Activated T-helper 1 cell treated with anti-CD3 and anti-CD28 coated beads, Interleukin-12 subunit alpha, Interleukin-12 subunit beta, Interleukin-2, Interleukin-4 antibody, amounts not matched to agents 30 ng/mL and 10 ng/mL and 1 ng/mL, durations not matched to agents 14 hours and 24 hours and 36 hours (primary cell): ENCODE measurements at regions not wholly inside any gene's neighbourhood (a gene's known extent, or its start where the extent isn't known, plus 50 kb on each side); places are given as distances from the start of the nearest gene placed in this dataset.

Experiments
- DNase-seq: peaks from one replicate; pipeline ENCODE4 v3.0.0; 2021; ENCODE audit warnings: low spot score
- H3K27ac Mint-ChIP-seq: one replicate; pipeline ENCODE4 v1.8.0; 2021; ENCODE audit warnings: mild to moderate bottlenecking, mixed read lengths
- H3K27me3 Mint-ChIP-seq: one replicate; pipeline ENCODE4 v1.8.0; 2022; ENCODE audit warnings: mild to moderate bottlenecking, moderate library complexity, mixed read lengths; ENCODE audit not compliant: insufficient read depth
- H3K36me3 Mint-ChIP-seq: one replicate; pipeline ENCODE4 v1.8.0; 2021; ENCODE audit warnings: low read depth, mixed read lengths
- H3K4me1 Mint-ChIP-seq: one replicate; pipeline ENCODE4 v1.8.0; 2021; ENCODE audit warnings: low read depth, mixed read lengths
- H3K4me3 Mint-ChIP-seq: one replicate; pipeline ENCODE4 v1.8.0; 2021; ENCODE audit warnings: mild to moderate bottlenecking, moderate library complexity, mixed read lengths
- H3K9me3 Mint-ChIP-seq: one replicate; pipeline ENCODE4 v1.8.0; 2021; ENCODE audit warnings: mixed read lengths
- intact Hi-C: fragments of 100-400 bp; cut with micrococcal nuclease; formaldehyde crosslinking; loops from one replicate; pipeline ENCODE4 v1.15.1; 2024

- intact Hi-C loops, result no loop called here
- Mint-ChIP-seq H3K36me3 (no peaks in the 10 kb centered on the region), H3K27me3 (no peaks in the 10 kb centered on the region), H3K9me3 (no peaks in the 10 kb centered on the region), H3K4me3 (no peak overlapping the region), H3K27ac (no peak overlapping the region), H3K4me1 (no peaks in the 10 kb centered on the region)
- no peak for DNase-seq
Observed at GRCh38 chr18:73896685-73897084, 250.9 kb downstream of the FBXO15 start.

GRCh38 chr18:73895701-73896100, 251.9 kb downstream of the FBXO15 start:
- Mint-ChIP-seq H3K36me3 (no peaks in the 10 kb centered on the region), H3K27ac (no peak overlapping the region), H3K4me3 (no peak overlapping the region), H3K27me3 (no peaks in the 10 kb centered on the region), H3K4me1 (no peaks in the 10 kb centered on the region), H3K9me3 (no peaks in the 10 kb centered on the region)
- intact Hi-C loops, result no loop called here
- DNase-seq, result no peak

GRCh38 chr18:73893880-73894279, 253.8 kb downstream of the FBXO15 start:
- Mint-ChIP-seq H3K4me1 (no peaks in the 10 kb centered on the region), H3K9me3 (no peaks in the 10 kb centered on the region), H3K27ac (no peak overlapping the region), H3K27me3 (no peaks in the 10 kb centered on the region), H3K4me3 (no peak overlapping the region), H3K36me3 (no peaks in the 10 kb centered on the region)
- DNase-seq, result no peak
- intact Hi-C loops, result no loop called here

GRCh38 chr18:73891572-73892421, 255.8 kb downstream of the FBXO15 start:
- DNase-seq, result no peak
- Mint-ChIP-seq H3K36me3 (no peaks in the 10 kb centered on the region), H3K4me1 (no peaks in the 10 kb centered on the region), H3K9me3 (no peaks in the 10 kb centered on the region), H3K27ac (no peak overlapping the region), H3K4me3 (no peak overlapping the region), H3K27me3 (no peaks in the 10 kb centered on the region)
- intact Hi-C loops, result no loop called here

GRCh38 chr18:73888565-73888964, 259.1 kb downstream of the FBXO15 start:
- Mint-ChIP-seq H3K36me3 (peaks cover 2% of the 10 kb centered on the region), H3K4me1 (no peaks in the 10 kb centered on the region), H3K9me3 (no peaks in the 10 kb centered on the region), H3K27me3 (no peaks in the 10 kb centered on the region), H3K4me3 (no peak overlapping the region), H3K27ac (no peak overlapping the region)
- intact Hi-C loops, result no loop called here
- DNase-seq, result no peak

- Mint-ChIP-seq H3K27me3 (no peaks in the 10 kb centered on the region), H3K4me3 (no peak overlapping the region), H3K9me3 (no peaks in the 10 kb centered on the region), H3K36me3 (peaks cover 2% of the 10 kb centered on the region), H3K4me1 (no peaks in the 10 kb centered on the region), H3K27ac (no peak overlapping the region)
- intact Hi-C loops, result no loop called here
- DNase-seq, result no peak
Observed at GRCh38 chr18:73887801-73888200, 259.8 kb downstream of the FBXO15 start.

- peaks cover 7% of the 10 kb centered on the region for H3K4me1 Mint-ChIP-seq
- no peaks in the 10 kb centered on the region for H3K27me3 Mint-ChIP-seq
- H3K36me3 Mint-ChIP-seq, result peaks cover 2% of the 10 kb centered on the region
- intact Hi-C loops, result no loop called here
- no peak overlapping the region for H3K27ac Mint-ChIP-seq
- H3K9me3 Mint-ChIP-seq, result no peaks in the 10 kb centered on the region
- H3K4me3 Mint-ChIP-seq, result no peak overlapping the region
- DNase-seq, result no peak
Observed at GRCh38 chr18:73884868-73885267, 262.8 kb downstream of the FBXO15 start.

- no peaks in the 10 kb centered on the region for H3K27me3 Mint-ChIP-seq
- peaks cover 7% of the 10 kb centered on the region for H3K4me1 Mint-ChIP-seq
- no peak overlapping the region for H3K4me3 Mint-ChIP-seq
- peaks cover 2% of the 10 kb centered on the region for H3K36me3 Mint-ChIP-seq
- DNase-seq, result no peak
- no peaks in the 10 kb centered on the region for H3K9me3 Mint-ChIP-seq
- intact Hi-C loops, result no loop called here
- H3K27ac Mint-ChIP-seq, result no peak overlapping the region
Observed at GRCh38 chr18:73881396-73881917, 266.2 kb downstream of the FBXO15 start.

- DNase-seq, result no peak
- H3K4me1 Mint-ChIP-seq, result peaks cover 7% of the 10 kb centered on the region
- H3K27me3 Mint-ChIP-seq, result no peaks in the 10 kb centered on the region
- peaks cover 2% of the 10 kb centered on the region for H3K36me3 Mint-ChIP-seq
- intact Hi-C loops, result no loop called here
- H3K4me3 Mint-ChIP-seq, result no peak overlapping the region
- peak overlapping the region; percentile 18 for H3K27ac Mint-ChIP-seq
- H3K9me3 Mint-ChIP-seq, result no peaks in the 10 kb centered on the region
Observed at GRCh38 chr18:73880387-73880786, 267.2 kb downstream of the FBXO15 start.

- Mint-ChIP-seq H3K9me3 (no peaks in the 10 kb centered on the region), H3K27ac (no peak overlapping the region), H3K36me3 (peaks cover 2% of the 10 kb centered on the region), H3K4me1 (peaks cover 7% of the 10 kb centered on the region), H3K4me3 (no peak overlapping the region), H3K27me3 (no peaks in the 10 kb centered on the region)
- DNase-seq, result no peak
- intact Hi-C loops, result no loop called here
Observed at GRCh38 chr18:73879766-73880165, 267.9 kb downstream of the FBXO15 start.

- H3K27ac Mint-ChIP-seq, result no peak overlapping the region
- intact Hi-C loops, result no loop called here
- H3K4me1 Mint-ChIP-seq, result peaks cover 7% of the 10 kb centered on the region
- H3K4me3 Mint-ChIP-seq, result no peak overlapping the region
- no peaks in the 10 kb centered on the region for H3K9me3 Mint-ChIP-seq
- DNase-seq, result no peak
- H3K36me3 Mint-ChIP-seq, result peaks cover 2% of the 10 kb centered on the region
- no peaks in the 10 kb centered on the region for H3K27me3 Mint-ChIP-seq
Observed at GRCh38 chr18:73879328-73879727, 268.3 kb downstream of the FBXO15 start.

GRCh38 chr18:73869182-73869581, 278.5 kb downstream of the FBXO15 start:
- no peak for DNase-seq
- no peaks in the 10 kb centered on the region for H3K27me3 Mint-ChIP-seq
- H3K4me3 Mint-ChIP-seq, result no peak overlapping the region
- no peaks in the 10 kb centered on the region for H3K4me1 Mint-ChIP-seq
- H3K9me3 Mint-ChIP-seq, result no peaks in the 10 kb centered on the region
- intact Hi-C loops, result no loop called here
- H3K36me3 Mint-ChIP-seq, result no peaks in the 10 kb centered on the region
- H3K27ac Mint-ChIP-seq, result no peak overlapping the region

GRCh38 chr18:73861771-73862170, 285.9 kb downstream of the FBXO15 start:
- H3K9me3 Mint-ChIP-seq, result no peaks in the 10 kb centered on the region
- H3K4me3 Mint-ChIP-seq, result no peak overlapping the region
- no peak overlapping the region for H3K27ac Mint-ChIP-seq
- no peaks in the 10 kb centered on the region for H3K36me3 Mint-ChIP-seq
- no peaks in the 10 kb centered on the region for H3K27me3 Mint-ChIP-seq
- H3K4me1 Mint-ChIP-seq, result peaks cover 7% of the 10 kb centered on the region
- DNase-seq, result no peak
- intact Hi-C loops, result no loop called here
